ENCODE measurements at regions not wholly inside any gene's neighbourhood (a gene's known extent, or its start where the extent isn't known, plus 50 kb on each side); places are given as distances from the start of the nearest gene placed in this dataset.

- WGBS (ENCODE audit: extremely low coverage, insufficient read length, low lambda C conversion rate): no CpG with 5 or more reads among the region's 12 CpGs
- H3K79me1 ChIP-seq (ENCODE audit: insufficient read depth, low read depth, low read length, poor library complexity, severe bottlenecking): no peaks in the 10 kb centered on the region
- no peak overlapping the region for H3T11ph ChIP-seq (ENCODE audit: low read length)
- no peak overlapping the region for H3K56ac ChIP-seq (ENCODE audit: insufficient read length, low read depth, low read length)
- H3K4me3 Mint-ChIP-seq: no peak overlapping the region
- no peak for TF ChIP-seq CTCF (conservative IDR thresholded peaks at IDR 0.05)
- no peak overlapping the region for H2BK120ac ChIP-seq (ENCODE audit: low read depth, low read length, poor library complexity, severe bottlenecking)
- H3K27me3 Mint-ChIP-seq (ENCODE audit: low read depth): no peaks in the 10 kb centered on the region; the same call in 1 of the 2 replicates
- no peak overlapping the region for H2AK5ac ChIP-seq (ENCODE audit: insufficient read length, low read length)
- peaks cover 3 to 9% (median 5%) of the 10 kb centered on the region in 3 experiments; a peak in 4 of 7 replicates for H3K36me3 Mint-ChIP-seq (ENCODE audit: insufficient read depth in 1 of 3, low read depth in 3 of 3)
- H4K20me1 ChIP-seq (ENCODE audit: control insufficient read depth, insufficient read depth, insufficient read length): no peaks in the 10 kb centered on the region
- no peak overlapping the region for H3K4me2 ChIP-seq (ENCODE audit: insufficient read depth, insufficient read length, low read length)
- no peak overlapping the region for H3K14ac ChIP-seq (ENCODE audit: insufficient read depth, low read length)
- no peak overlapping the region for H2BK12ac ChIP-seq (ENCODE audit: insufficient read length, low read depth, low read length)
- no peaks in the 10 kb centered on the region for H3K79me2 ChIP-seq (ENCODE audit: insufficient read depth, low read length)
- no peak overlapping the region for H2BK15ac ChIP-seq (ENCODE audit: low read depth, low read length)
- no peaks in the 10 kb centered on the region for H3K4me1 Mint-ChIP-seq
- H3K9me3 Mint-ChIP-seq: peaks cover 15% of the 10 kb centered on the region in 2 experiments
- no peak overlapping the region for H3K9ac ChIP-seq (ENCODE audit: extremely low read depth, insufficient read length, low read length)
- H2AFZ ChIP-seq (ENCODE audit: low read length): no peak overlapping the region
- no peaks in the 10 kb centered on the region for H3K27me3 ChIP-seq (ENCODE audit: insufficient read depth, low read length)
- H3K4me1 ChIP-seq (ENCODE audit: insufficient read depth, low read length): no peaks in the 10 kb centered on the region
- no peak overlapping the region for H4K91ac ChIP-seq (ENCODE audit: insufficient read length, low read depth, low read length)
- no peak overlapping the region for H3K27ac Mint-ChIP-seq
- H3K23ac ChIP-seq (ENCODE audit: insufficient read length, low read depth, low read length): no peak overlapping the region
- no peak overlapping the region for H3K27ac ChIP-seq (ENCODE audit: insufficient read length, low read depth, low read length)
- H2BK20ac ChIP-seq (ENCODE audit: low read depth, low read length, poor library complexity, severe bottlenecking): no peak overlapping the region
- no peaks in the 10 kb centered on the region for H3K23me2 ChIP-seq (ENCODE audit: insufficient read length, low read depth, low read length, poor library complexity, severe bottlenecking)
- H3K9me3 ChIP-seq (ENCODE audit: control insufficient read depth, low read depth, low read length): no peaks in the 10 kb centered on the region
- no peak overlapping the region for H3K4ac ChIP-seq (ENCODE audit: low read depth, low read length)
- DNase-seq: no peak
- H4K5ac ChIP-seq (ENCODE audit: insufficient read length, low read depth, low read length): no peak overlapping the region
- H4K8ac ChIP-seq (replicated peaks; ENCODE audit: insufficient read length, low read depth, low read length): no peak overlapping the region
- no peak overlapping the region for H2BK5ac ChIP-seq (ENCODE audit: insufficient read length, low read length)
- H3K18ac ChIP-seq (ENCODE audit: insufficient read length, low read depth, low read length): no peak overlapping the region
These were observed 185.4 kb upstream of the ASCC3 start for GRCh38 chr6:101066481-101066880.

All from H9 (cell line).